HG02610 (cell line): ENCODE measurements at regions not wholly inside any gene's neighbourhood (a gene's known extent, or its start where the extent isn't known, plus 50 kb on each side); places are given as distances from the start of the nearest gene placed in this dataset.

ENCODE experiments used
- ATAC-seq: cut with Tn5 transposase; IDR thresholded peaks from one replicate; pipeline ENCODE4 v1.9.1; 2021; ENCODE audit warnings: mild to moderate bottlenecking, moderate library complexity; ENCODE audit not compliant: unreplicated experiment

DNA sequence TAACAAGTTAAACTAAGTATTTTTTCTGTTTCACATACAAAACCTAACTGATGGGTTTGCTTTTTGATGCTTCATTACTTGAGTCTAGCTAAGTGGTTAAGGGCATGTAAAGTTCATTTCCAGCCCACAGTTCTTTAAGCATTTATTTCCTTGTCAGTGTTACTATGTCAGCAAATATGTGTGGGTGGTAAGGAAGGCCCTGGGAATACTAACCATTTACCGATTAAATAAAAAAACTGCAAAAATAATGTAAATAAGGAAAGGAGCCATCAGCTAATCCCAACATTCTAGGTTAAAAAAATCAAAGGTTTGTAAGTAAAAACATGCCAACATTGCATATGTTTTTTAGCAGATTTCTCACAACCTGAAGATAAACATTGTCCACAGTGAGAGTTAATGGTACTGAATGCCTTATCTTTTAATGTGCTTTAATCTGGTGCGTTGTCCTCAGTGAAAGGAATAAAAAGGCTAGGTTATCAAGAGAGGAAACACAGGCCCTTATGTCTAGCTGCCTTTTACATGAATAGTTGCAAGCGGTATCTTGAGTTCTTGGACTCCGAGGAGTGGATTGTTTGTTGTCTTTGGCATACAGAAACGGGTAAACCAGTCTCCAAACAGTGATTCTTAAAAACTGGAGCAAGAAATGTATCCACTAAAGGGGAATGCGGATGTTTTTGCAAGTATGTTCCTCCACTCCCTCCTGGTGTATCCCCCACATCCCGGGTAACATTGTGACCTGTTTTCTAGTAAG is 949.6 kb upstream of the SLC10A2 start:
- no peak for ATAC-seq

DNA sequence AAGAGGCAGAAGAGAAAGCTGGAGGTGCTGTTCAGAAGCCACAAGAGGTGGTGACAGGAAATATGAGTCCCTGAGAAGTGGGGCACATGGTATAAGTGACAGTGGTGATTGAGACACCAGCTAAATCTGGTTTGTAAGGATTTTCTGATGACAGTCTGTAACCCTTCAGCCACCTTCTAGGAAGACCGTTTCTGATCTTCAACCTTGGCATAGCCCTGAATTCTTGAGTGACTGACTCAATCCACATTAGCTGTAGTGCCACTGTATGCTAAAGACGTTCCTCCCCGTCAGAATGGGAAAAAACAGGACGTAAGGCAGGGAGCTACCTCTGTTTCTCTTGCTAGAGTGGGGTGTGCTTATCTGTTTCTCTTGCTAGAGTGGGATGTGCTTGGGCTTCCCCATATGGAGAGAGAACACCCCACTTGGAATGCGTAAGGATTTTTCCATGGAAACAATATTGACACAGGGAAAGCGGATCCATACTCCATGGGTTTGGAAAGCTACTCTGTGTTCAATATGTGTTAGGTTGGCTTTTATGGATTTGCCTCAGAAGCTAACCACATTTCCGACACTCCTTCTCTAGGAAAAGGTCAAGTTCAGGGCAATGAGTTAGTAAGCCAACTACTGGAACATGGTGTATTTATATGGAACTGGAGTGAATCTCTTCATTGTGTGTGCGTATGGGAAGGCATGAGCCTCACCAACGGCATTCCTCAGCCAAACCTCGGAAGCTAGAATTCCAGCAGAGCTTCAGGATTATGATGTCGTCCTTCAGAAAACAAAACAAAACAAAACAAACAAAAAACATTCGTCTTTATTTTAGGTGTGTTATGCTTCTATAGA is 948.8 kb upstream of the SLC10A2 start:
- no peak for ATAC-seq

DNA sequence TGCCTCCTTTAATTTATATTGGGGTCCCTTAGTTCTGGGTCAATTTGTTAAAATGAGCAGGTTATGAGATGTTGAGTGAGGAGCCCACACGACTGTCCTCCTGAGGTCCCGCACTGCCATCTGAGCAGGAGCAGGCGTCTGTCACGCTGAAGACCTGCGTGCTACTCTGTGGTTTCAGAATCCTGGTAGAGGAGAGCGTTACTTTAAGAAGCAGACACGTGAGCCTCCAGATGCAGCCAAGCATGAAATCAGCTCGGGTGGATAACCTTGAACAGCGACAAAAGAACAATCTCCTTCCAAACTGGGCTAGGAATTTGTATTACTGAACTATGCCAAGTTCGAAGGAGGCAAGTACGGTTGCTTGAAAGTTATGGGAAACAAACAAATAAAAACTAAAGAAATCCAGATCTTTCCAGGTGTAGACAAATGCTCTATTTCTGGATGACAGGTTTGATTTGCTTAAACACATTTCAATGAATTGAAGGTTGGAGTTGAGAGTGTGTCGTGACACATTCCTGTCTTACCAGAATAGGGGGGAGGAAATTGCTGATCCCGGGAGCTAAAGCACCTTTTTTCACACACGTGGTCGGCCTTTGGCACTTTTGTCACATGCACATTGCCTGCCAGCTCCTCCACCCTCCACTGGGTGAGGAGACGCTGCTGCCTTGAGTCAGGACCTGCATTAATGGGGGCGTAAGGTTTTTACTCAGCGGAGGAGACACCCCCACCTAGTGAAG is 945.5 kb upstream of the SLC10A2 start:
- no peak for ATAC-seq

DNA sequence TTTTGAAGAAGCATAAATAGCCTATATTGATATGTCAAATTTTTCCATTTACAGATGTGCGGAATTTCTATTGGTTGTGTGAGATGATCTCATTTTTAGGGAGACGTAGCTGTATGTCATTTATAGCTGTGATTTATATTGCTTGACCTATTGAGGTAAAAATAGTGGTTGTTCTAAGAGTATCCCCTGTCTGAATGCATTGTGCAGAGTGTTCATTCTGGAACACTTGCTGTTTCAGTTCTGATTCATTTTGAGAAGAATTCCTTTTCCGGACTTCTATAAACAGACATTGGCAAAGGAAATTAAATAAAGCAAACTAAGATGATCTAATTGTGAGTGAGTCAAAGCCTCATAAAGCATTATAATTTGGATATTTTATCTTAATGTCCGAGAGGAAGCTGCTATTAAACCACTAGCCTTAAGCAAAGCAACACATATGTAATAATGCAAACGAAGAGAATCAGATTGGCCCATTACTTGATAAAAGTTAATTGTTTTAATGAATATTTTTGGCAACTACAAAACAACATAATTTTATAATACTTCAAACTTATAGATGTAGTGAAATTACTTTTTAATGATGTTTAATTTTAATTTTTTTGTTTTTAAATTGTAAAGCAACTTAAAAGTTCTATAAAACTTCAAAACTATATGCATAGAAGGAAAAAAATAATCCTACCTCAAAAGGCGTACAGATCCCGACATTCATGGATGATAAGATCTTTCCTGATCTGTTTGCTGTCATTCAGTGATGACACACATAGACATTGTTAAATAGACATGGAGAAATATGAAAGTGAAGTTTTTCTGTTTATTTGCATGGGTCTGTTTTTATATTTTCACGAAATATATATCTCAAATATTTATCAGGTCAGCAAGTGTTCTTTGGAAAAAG is 942.6 kb upstream of the SLC10A2 start:
- no peak for ATAC-seq

- ATAC-seq = no peak
Observed at GRCh38 chr13:104008075-104008474, 941.9 kb upstream of the SLC10A2 start.

DNA sequence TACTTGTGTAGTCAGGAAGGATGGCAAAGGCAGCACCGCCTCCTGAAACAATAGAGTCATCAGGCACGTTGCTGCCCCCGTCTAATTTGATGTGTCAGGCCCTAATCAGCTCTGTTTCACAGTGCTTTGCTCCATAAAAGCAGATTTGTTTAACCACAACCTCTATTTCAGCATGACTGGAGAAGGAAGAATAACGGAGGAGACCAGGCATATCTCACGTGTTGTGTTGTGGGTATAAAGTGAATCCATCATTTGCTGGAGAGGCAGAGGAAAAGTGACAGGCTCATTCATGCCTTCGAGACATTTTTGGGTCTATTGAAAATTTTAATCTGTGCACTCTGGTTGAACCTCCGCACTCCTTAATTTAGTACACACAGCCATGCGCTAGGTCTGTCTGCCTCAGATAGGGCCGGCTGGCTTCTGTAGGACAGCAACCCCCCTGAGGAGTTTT is 940.4 kb upstream of the SLC10A2 start:
- ATAC-seq = no peak

- no peak for ATAC-seq
Observed at GRCh38 chr13:104004572-104004971, 938.4 kb upstream of the SLC10A2 start.

DNA sequence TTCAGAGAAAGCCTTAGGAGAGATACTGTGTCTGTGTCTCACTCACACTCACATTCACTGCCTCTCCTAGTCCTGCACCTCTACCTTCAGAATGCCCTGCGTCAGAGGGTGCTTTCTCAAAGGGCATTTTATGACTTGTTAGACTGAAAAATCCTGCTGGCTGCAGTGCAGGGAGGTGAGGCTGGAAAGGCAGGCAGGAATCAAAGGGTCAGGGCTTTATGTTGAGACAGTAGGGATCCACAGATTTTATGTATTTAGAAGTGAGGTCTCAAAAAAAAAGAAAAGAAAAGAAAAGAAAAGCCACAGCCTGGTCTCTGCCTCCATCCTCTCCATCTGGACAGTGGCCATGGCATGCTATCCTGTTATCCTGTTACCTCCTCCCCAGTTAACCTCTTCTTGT is 936.0 kb upstream of the SLC10A2 start:
- no peak for ATAC-seq

GRCh38 chr13:104001766-104002165 is 935.5 kb upstream of the SLC10A2 start:
- no peak for ATAC-seq

DNA sequence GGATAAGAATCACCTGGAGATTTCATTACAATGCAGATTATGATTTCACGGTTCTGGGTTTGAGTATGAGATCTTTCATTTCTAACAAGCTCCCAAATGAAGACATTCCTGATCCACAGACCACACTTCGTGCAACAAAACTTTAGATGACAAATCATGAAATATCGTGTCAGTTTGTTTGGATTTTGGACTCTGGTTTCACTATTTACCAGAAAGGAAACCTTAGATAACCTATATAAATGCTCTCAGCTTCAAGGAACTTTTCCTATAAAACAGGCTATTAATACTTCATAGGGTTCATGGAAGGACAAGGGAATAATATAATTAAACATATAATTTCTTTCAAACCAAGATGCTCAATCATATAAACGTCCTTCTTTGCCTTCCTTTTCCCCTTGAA is 930.5 kb upstream of the SLC10A2 start:
- no peak for ATAC-seq

DNA sequence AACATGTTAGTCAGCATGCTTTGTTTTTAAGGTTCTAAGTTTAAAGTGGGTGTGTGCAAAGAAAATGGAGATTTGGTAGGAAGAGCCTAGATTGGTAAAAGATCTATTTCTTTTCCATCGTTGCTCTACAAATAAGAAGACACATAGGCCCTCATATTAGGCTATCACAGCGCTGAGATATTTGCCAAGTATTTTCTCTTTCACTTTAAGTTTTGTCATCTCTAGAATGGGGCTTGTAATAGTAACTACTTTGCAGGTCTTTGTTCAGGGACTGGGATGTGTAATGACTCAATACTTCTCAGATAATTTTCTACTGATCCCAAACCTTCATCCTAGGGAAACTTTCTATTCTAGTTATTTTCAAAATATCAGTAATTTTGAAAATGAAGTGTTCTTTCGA is 917.7 kb upstream of the SLC10A2 start:
- ATAC-seq = no peak

GRCh38 chr13:103976371-103976770 is 910.2 kb upstream of the SLC10A2 start:
- no peak for ATAC-seq

DNA sequence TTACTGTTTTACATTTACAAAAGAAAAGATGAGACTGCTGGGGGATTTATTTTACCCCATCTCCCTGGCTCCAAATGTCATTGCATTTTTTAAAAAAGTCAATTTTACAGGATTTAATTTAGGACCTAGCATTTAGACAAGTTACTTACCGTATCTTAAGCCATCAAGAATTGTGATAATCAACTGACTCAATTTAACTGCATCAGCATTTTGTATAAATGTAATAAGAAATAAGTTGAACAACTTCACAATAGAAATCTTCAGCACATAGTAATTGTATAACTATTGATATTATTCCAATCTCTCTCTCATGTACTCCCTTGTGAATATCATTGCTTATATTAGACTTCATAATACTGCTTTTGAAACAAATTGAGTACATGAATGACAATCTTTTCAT is 907.5 kb upstream of the SLC10A2 start:
- no peak for ATAC-seq

DNA sequence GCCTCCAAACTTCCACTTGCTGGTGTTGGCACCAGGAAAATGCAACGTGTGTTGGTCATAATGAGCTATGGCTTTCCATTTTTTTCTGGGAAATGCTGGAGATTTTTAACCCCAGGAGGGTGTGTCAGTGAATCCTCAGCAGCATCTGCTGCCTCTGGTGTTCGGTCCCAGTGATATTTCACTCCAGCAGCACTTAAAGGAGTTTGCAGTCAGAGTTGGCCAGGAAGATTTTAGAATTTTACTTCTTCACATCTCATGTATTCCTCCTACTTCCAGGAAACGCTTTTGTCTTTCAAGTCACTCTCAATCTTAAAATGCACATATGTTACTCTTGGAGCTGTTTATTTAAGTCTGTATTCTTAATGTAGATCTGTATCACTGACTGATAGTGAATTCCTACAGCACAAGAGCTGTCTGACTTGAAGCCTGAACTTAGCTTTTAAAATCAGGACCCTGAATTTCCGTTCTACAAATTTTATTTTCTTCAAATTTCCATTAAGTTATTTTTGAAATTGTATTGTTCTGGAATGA is 903.4 kb upstream of the SLC10A2 start:
- ATAC-seq = no peak

- no peak for ATAC-seq
Observed at GRCh38 chr13:103965506-103966243, 899.5 kb upstream of the SLC10A2 start.

GRCh38 chr13:103961784-103962183 is 895.6 kb upstream of the SLC10A2 start:
- ATAC-seq = no peak

DNA sequence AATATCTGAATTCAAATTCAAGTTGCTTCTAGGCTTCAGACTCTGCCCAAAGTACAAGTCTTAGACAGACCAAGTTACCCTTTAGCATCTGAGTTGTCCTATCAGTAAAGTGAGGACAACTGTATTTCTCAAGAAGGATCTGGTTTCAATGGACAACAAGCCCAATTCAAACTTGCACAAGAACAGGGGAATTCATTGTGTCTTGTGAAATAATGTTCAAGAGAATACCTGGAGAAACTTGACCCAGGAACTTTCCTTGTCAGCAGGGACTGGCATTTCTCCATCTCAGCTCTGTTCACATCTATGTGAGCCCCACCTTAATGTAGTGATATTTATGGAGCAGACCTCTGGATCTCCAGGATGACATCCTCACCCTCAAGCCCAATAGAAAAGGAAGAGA is 894.9 kb upstream of the SLC10A2 start:
- ATAC-seq = no peak

DNA sequence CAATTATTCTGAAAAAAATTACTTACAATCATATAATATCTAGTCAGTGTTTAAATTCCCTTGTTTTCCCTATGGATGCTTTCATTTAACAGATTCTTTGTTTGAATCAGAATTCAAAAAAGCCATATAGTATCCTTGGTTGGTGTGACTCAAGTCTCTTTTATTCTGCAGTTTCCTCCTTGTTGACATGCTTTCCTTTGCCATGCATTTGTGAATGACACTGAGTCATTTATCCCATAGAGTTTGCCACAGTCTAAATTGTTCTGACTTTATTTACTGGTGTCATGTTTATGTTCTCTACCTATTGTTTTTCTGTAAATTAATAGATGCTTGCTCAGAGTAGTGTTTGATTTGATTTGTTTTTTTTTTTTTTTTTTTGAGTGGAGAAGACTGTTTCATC is 893.8 kb upstream of the SLC10A2 start:
- no peak for ATAC-seq

- no peak for ATAC-seq
Observed at GRCh38 chr13:103958691-103959090, 892.5 kb upstream of the SLC10A2 start.

- ATAC-seq = no peak
Observed at GRCh38 chr13:103957939-103958338, 891.7 kb upstream of the SLC10A2 start.
